CD4-positive, alpha-beta T cell treated with Interleukin-6 for 4 hours (primary cell): ENCODE measurements at regions not wholly inside any gene's neighbourhood (a gene's known extent, or its start where the extent isn't known, plus 50 kb on each side); places are given as distances from the start of the nearest gene placed in this dataset.

ENCODE experiments used
- DNase-seq: peaks from one replicate; pipeline ENCODE4 v3.0.0-alpha.2; 2020; ENCODE audit warnings: mixed read lengths

GRCh38 chr14:97368049-97368448 is 570.9 kb downstream of the VRK1 start:
- no peak for DNase-seq

- DNase-seq: no peak
Measured at GRCh38 chr14:97368900-97369564, 571.9 kb downstream of the VRK1 start.

GRCh38 chr14:97369901-97370300 is 572.7 kb downstream of the VRK1 start:
- no peak for DNase-seq

DNA sequence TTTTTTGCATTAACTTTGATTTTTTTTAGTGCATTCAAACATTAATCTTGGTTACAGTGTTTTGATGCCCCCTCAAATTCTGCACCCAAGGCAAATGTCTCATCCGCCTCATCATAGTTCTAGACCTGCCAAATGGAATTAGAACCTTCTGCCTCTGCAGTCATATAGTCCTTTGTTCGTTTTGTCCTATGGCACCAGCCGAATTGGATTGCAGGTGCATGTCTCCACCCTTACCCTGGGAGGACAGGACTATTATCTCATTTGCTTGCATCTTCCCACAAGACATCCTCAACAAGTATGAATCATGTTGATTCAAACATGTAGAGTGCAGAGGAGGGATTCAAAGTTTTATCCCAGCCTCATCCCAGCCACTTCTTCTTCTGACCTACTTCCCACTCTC is 579.1 kb downstream of the VRK1 start:
- DNase-seq: no peak

DNA sequence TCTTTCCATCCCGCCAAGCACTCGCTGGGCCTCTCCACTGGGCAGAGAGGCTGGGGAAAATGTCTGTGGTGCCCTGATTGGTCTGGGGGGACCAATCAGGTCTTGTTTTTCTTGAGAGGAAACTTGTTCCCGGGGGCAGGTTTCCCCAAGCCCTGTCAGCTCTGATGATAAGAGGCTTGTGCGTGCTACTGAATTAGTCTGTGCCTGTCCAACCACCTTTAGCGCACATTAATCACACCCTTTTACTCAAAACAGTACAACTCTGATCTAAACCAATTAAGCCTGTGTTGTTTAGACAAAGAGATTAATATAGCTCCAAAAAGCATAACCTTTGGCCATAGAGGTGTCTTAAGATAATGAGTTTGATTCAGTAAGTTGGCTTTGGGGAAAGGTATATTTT is 580.4 kb downstream of the VRK1 start:
- DNase-seq: no peak

GRCh38 chr14:97379091-97379531 is 581.9 kb downstream of the VRK1 start:
- DNase-seq: peak; percentile 59

GRCh38 chr14:97380539-97380941 is 583.4 kb downstream of the VRK1 start:
- DNase-seq: peak; percentile 68

- DNase-seq: no peak
Measured at GRCh38 chr14:97381309-97381708, 584.1 kb downstream of the VRK1 start.

DNA sequence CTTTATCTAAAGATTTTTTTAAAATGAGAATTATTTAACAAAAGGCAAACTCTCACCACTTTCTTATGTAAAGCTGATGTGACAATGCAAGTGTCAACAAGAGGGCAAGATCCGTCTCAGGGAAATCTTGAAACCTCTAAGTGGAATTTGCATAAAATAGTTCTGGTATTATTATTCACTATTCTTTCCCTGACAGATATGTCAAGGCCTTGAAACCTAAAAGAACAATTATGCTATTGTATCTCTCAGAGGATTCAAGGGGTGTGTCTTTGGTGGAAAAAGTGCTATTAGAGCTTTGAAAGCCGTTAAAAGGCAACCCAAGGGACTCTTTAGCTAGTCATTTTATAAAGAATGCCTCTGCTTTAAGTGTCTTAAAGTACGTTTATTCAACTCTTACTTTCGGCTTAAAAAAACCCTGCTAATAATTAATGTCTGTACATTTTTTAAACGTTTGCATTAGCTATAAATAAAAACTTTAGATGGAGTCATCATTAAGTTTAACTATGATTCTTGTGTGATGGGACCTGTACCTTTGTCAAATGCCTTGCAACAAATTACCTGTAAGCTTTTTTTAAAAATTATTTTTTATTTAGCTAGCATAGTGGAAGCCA is 585.5 kb downstream of the VRK1 start:
- no peak for DNase-seq

DNA sequence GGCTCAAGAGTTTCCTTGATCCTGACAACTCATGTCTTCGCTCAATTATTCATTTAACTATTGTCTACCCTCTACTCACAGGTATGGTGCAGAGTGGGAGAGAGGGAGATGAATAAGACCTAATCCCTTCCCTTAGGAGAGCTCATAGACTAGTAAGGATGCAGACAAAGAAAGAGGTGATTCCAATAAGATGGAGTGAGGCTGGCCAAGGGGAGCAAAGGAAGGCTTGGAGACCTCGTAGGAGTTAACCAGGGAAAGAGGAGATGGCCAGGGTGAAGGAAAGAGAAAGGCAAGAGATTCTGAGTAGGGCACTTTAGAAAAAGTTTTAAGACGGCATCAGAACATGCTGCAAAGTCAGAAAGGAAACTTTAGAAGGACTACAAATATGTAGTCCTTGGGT is 588.5 kb downstream of the VRK1 start:
- DNase-seq: no peak

DNA sequence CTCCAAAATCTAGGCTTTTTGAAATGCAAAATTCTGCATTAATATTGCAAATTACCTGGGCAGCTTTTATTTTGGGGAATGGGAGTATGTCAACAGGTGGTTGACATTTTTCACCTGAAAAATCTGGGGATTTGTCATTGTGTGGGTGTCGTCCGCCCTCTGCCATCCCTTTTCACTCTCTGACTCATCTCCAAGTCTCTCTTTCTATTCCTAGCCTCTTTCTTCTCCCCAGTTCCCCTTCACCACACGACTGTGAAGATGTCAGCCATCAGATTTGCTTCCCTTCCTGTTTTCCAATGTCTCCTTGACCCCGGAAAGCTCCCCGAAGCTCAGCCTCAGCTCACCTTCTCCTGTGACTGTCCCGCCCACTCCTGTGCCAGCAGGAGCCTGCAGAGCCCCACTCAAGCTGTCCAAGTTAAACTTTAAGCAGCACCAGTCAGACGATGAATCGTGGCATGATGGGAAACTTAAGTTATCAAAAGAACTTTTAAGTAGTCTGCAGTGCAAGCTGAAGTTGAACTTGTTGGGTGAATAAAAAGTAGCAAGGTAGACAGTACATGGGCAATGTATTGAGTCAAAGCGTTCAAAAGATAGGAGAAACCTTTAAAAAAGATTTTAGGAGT is 590.2 kb downstream of the VRK1 start:
- DNase-seq: no peak

DNA sequence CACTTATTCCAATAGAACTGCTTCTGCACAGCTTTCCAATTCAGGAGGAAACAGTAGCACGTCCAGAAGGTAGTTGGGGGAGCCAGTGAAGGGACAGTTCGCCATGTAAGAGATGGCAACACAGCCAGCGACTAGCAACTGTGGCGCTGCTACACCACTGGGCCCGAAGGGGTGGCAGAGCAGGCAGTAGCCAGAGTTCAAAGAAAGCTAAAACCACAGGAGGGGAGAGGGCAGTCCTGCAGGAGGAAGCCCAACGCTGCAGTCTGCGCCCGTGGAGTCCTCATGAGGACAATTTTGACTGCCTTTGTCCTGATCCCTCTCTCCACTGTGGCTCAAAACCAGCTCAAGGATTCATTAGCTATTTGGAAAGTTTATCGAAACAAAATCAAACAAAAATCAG is 591.2 kb downstream of the VRK1 start:
- DNase-seq: no peak

GRCh38 chr14:97390096-97390724 is 593.0 kb downstream of the VRK1 start:
- DNase-seq: no peak

DNA sequence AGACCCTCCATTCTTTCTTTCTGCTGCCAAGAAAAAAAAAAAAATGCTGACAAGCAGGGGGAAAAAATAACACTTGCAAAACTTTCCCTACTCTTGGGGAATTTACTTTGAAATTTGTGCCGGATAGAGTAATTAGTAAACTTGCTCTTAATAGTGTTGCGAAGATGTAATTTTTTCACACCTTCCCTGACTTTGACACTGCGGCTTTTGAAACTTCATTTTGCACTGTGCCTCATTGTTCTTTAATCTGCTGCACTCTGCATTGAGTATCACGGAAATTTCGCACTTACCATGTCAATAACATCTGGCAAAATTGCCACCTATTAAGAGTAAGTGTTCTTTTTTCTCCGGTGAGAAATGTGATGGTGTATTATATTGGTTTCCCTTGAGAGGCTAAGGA is 596.1 kb downstream of the VRK1 start:
- no peak for DNase-seq

DNA sequence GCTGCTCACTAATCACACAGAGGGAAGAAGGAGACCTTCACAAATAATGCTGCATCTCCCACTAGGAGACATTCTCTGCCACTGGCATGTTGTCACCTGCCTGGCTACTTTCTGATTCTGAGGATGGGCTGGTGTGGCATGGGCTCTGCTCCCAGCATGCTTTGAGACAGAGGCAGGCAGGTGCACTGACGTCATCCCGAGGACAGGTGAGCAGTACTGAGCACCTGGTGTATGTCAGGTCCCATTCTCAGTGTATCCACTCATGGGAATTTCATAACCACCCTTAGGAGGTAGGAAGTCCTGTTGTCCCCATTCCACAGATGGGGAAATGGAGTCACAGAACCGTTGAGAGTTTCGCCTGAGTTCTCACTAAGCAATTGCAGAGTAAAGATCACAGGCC is 597.9 kb downstream of the VRK1 start:
- no peak for DNase-seq

DNA sequence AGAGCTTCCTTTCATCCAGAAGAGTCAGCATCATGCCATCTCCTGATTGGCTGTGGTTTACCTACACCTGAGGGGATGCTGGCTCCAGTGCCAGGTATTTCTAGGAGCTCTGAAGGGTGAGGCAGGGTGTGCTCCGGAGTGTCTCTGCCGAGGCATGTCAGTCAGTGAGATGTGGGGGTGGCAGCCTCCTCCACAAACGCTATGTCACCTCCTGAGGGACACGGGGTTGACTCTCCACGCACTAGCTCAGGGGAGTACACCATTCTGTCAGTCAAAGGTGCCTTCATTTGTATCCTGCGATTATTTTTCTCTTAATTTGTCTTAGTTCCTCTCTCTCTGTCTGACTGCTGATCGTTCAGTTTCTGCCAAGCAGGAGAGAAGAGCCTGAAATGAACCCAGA is 604.5 kb downstream of the VRK1 start:
- no peak for DNase-seq

DNA sequence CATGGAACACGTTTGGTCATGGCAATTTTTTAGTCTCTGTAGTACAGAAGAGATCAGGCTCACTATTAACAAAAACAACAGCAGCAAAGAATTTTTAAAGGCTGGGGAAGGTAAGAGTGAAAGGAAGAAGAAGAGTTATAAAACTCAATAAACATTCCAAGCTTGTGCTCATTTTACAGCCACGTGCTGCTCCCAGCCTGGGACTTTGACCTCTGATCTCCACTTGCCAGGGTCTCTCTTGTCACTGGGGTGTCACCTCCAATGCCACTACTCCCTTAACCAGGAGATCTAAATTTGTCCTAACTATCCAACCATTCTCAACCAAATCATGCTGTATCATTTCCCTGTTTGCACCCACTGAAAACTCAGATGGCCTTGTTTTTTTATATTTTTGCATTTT is 605.1 kb downstream of the VRK1 start:
- DNase-seq: no peak

DNA sequence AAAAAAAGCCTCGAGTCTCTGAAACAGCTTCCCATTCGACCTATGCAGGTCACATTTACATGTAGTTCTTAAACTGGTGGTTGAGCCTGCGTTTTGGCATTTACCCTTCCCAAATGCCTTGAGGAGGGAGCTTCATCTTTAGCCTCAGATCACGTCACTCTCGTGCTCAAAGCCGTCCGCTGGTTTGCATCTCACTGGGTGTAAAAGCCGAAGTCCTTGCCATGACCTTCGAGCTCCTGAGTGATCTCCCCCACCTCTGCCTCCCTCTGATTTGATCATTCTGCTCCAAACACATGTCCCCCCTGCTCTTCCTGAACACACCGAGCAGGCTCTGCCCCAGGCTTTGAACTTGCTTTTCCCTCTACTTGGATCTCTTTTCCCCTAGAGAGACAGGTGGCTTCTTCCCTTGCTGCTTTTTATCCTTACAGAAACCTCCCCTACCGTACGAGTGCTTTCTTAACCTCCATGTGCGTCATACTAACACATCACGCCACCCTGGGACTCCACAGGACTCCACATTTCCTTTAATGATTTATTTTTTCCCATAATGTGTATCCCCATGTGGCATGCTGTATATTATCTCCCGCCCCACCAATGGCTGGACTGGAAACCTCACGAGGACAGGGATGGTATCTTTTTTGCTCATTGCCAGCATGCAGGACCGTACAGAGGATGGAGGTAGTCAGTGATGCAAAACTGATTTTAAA is 610.7 kb downstream of the VRK1 start:
- peak; percentile 3 for DNase-seq

GRCh38 chr14:97408503-97408902 is 611.3 kb downstream of the VRK1 start:
- no peak for DNase-seq

- peak; percentile 52 for DNase-seq
Measured at GRCh38 chr14:97408937-97409815, 612.0 kb downstream of the VRK1 start.

DNA sequence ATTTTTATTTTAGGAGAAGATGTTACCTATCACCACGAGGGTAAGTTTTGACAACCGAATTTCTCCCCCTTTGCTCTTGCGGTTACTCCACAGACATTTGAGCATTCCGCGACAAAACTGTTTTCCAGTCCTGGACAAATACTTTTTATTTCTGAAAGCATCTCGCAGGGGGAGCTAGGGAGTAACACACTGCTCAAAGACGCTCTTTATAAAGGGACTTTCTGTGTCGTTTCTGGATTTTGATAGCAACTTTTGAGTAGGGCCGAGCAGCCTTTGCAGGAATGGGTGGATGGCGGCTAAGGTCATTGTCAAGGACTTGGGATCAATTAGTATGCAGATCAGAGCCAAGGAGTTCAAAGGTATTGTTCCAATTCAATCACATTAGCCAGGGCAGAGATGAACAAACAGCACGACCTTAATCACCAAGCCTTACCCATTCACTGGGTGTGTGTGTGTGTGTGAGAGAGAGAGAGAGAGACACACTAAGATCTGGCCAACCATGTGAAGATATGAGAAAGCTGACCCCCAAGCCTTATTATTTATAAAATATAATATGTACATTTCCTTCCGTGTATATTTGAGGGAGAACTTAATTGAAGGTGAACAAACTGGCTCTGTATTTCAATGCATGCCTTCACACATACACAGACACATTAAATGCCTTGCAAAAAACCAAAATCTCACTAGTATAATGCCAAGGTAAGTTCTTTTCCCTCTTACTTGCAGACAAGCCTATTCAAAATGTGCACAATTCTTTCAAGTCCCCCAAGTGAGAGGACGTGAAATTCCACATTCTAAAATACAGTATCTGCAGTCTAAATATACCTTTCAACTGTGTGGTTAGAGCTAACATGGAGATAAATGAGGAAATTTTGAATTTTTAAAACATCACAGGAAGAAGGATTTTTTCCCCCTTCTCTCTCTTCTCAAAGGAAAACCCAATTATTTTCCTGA is 613.8 kb downstream of the VRK1 start:
- DNase-seq: no peak
